HepG2 (cell line): ENCODE measurements at regions not wholly inside any gene's neighbourhood (a gene's known extent, or its start where the extent isn't known, plus 50 kb on each side); places are given as distances from the start of the nearest gene placed in this dataset.

ENCODE experiments used
- ATAC-seq: fragments of 200-7000 bp; cut with Tn5 transposase; 3 replicates; pipeline ENCODE4 v1.9.1; 2020; ENCODE audit warnings: mild to moderate bottlenecking, moderate library complexity
- BruUV-seq: library from RNA; stranded (reverse); fragments of 400-500 nt; replicated peaks from 2 replicates; lab custom pipeline; 2021; lab: Mats Ljungman, UMichigan
- CTCF ChIA-PET: fragments of 300-600 bp; formaldehyde crosslinking; extraction: SDS; loops from one replicate; lab custom pipeline; 2021; ENCODE audit warnings: low total read pairs, inconsistent platforms, low intra/inter-chr PET ratio; lab: Yijun Ruan, JAX
- POLR2A ChIA-PET: fragments of 350-600 bp; sonication (Branson Sonifier 250); formaldehyde crosslinking; loops from one replicate; lab custom pipeline; 2020; ENCODE audit warnings: antibody characterized with exemption, inconsistent platforms; lab: Yijun Ruan, JAX
- DNase-seq: peaks from one replicate; pipeline ENCODE4 v3.0.0-alpha.2; 2015; ENCODE audit warnings: low spot score
- FAIRE-seq: peaks from 3 replicates; lab custom pipeline; 2011; peaks lifted over from hg19 to GRCh38; lab: Jason Lieb, UNC
- H2AFZ ChIP-seq: one replicate; pipeline ENCODE4 v1.6.1; 2011; ENCODE audit warnings: low read length, inconsistent platforms
- H3K27ac ChIP-seq: fragments of 300-600 bp; 3 replicates; pipeline ENCODE4 v1.8.0; 2011; ENCODE audit warnings: mixed run types, mild to moderate bottlenecking, mixed read lengths, low read length, inconsistent platforms; ENCODE audit not compliant: insufficient read depth; ENCODE audit errors: extremely low read length
- H3K27me3 ChIP-seq, 2 experiments: fragments of 200-600 bp in 1 of 2; 2 replicates in 1 of 2; 3 replicates in 1 of 2; pipeline versions ENCODE4 v1.6.0 to v1.8.0; 2011; ENCODE audit warnings: low read length in 2 of 2, mild to moderate bottlenecking in 2 of 2, moderate library complexity in 2 of 2, inconsistent platforms in 1 of 2; ENCODE audit not compliant: insufficient read depth in 2 of 2, control insufficient read depth in 1 of 2
- H3K36me3 ChIP-seq, 2 experiments: fragments of 200-600 bp in 1 of 2; replicated peaks in 1 of 2; 2 replicates in 1 of 2; 3 replicates in 1 of 2; pipeline versions ENCODE4 v1.5.1 to v1.8.0; 2011; ENCODE audit warnings: low read length in 2 of 2, inconsistent platforms in 1 of 2; ENCODE audit not compliant: insufficient read depth in 2 of 2, control insufficient read depth in 1 of 2
- H3K4me1 ChIP-seq: 2 replicates; pipeline ENCODE4 v1.5.1; 2012; ENCODE audit warnings: low read length, inconsistent platforms; ENCODE audit not compliant: insufficient read depth
- H3K4me2 ChIP-seq: 2 replicates; pipeline ENCODE4 v1.6.0; 2011; ENCODE audit warnings: low read depth, low read length, inconsistent platforms
- H3K4me3 ChIP-seq, 3 experiments: fragments of 200-600 bp in 1 of 3; sonication (generic), shearing (Covaris generic) in 1 of 3; replicated peaks in 1 of 3; 2 replicates each; pipeline ENCODE4 v1.5.1; 2011 to 2016; ENCODE audit warnings: low read length in 3 of 3, inconsistent platforms in 2 of 3, low read depth in 2 of 3, mild to moderate bottlenecking in 2 of 3, control low read depth in 1 of 3, mixed read lengths in 1 of 3; ENCODE audit not compliant: insufficient read depth in 1 of 3
- H3K79me2 ChIP-seq: one replicate; pipeline ENCODE4 v1.6.1; 2011; ENCODE audit warnings: low read length, inconsistent platforms; ENCODE audit not compliant: insufficient read depth
- H3K9ac ChIP-seq: 2 replicates; pipeline ENCODE4 v1.6.0; 2011; ENCODE audit warnings: mild to moderate bottlenecking, low read depth, low read length, inconsistent platforms; ENCODE audit not compliant: insufficient read depth
- H3K9me3 ChIP-seq: 2 replicates; pipeline ENCODE4 v1.5.1; 2012; ENCODE audit warnings: mild to moderate bottlenecking, low read length
- H4K20me1 ChIP-seq: 2 replicates; pipeline ENCODE4 v1.6.0; 2011; ENCODE audit warnings: inconsistent platforms, mild to moderate bottlenecking, low read length, moderate library complexity; ENCODE audit not compliant: insufficient read depth
- ARID5B ChIP-seq: IDR thresholded peaks from 2 replicates; pipeline ENCODE4 v1.4.0; 2020; ENCODE audit warnings: mild to moderate bottlenecking, missing genetic modification reagents
- CENPT ChIP-seq: sonication (generic); formaldehyde crosslinking; IDR thresholded peaks from 2 replicates; pipeline ENCODE4 v1.8.0; 2022; ENCODE audit warnings: low read depth, mild to moderate bottlenecking, moderate library complexity, missing genetic modification reagents
- CREB3 ChIP-seq: sonication (generic); formaldehyde crosslinking; IDR thresholded peaks from 2 replicates; pipeline ENCODE4 v1.5.0; 2020; ENCODE audit warnings: missing genetic modification reagents
- DMTF1 ChIP-seq: sonication (generic); formaldehyde crosslinking; IDR thresholded peaks from 2 replicates; pipeline ENCODE4 v1.4.0; 2020; ENCODE audit warnings: mild to moderate bottlenecking, missing genetic modification reagents
- HIVEP1 ChIP-seq: sonication (generic); formaldehyde crosslinking; IDR thresholded peaks from 2 replicates; pipeline ENCODE4 v1.4.0; 2020; ENCODE audit warnings: mild to moderate bottlenecking, missing genetic modification reagents
- MAFF ChIP-seq: IDR thresholded peaks from 2 replicates; pipeline ENCODE4 v1.6.1; 2011; ENCODE audit warnings: low read depth, low read length, improper control_type of control experiment
- RFXANK ChIP-seq: IDR thresholded peaks from 2 replicates; pipeline ENCODE4 v1.6.1; 2016
- RFXAP ChIP-seq: sonication (generic); formaldehyde crosslinking; IDR thresholded peaks from 2 replicates; pipeline ENCODE4 v1.4.0; 2020; ENCODE audit warnings: missing genetic modification reagents, borderline replicate concordance
- TERF1 ChIP-seq: sonication (generic); formaldehyde crosslinking; IDR thresholded peaks from 2 replicates; pipeline ENCODE4 v1.8.0; 2022; ENCODE audit warnings: mild to moderate bottlenecking, missing genetic modification reagents, moderate library complexity
- U2AF1 ChIP-seq: fragments of 200-400 bp; formaldehyde crosslinking; optimal IDR thresholded peaks from 2 replicates; pipeline ENCODE3; 2017; ENCODE audit warnings: mild to moderate bottlenecking, low read depth, low read length
- ZBTB7A ChIP-seq: sonication (generic); formaldehyde crosslinking; IDR thresholded peaks from 2 replicates; pipeline ENCODE4 v1.8.0; 2022; ENCODE audit warnings: mild to moderate bottlenecking, missing genetic modification reagents
- ZFP36L2 ChIP-seq: sonication (generic); formaldehyde crosslinking; IDR thresholded peaks from 2 replicates; pipeline ENCODE4 v1.4.0; 2020; ENCODE audit warnings: missing genetic modification reagents
- ZFP82 ChIP-seq: sonication (generic); formaldehyde crosslinking; IDR thresholded peaks from 2 replicates; pipeline ENCODE4 v1.5.1; 2020; ENCODE audit warnings: mild to moderate bottlenecking, missing genetic modification reagents, borderline replicate concordance
- ZNF274 ChIP-seq: sonication (generic); formaldehyde crosslinking; IDR thresholded peaks from 2 replicates; pipeline ENCODE4 v1.5.1; 2020; ENCODE audit warnings: mild to moderate bottlenecking, missing genetic modification reagents
- ZNF446 ChIP-seq: sonication (generic); formaldehyde crosslinking; IDR thresholded peaks from 2 replicates; pipeline ENCODE4 v1.5.0; 2020; ENCODE audit warnings: mild to moderate bottlenecking, missing genetic modification reagents
- ZNF773 ChIP-seq: sonication (generic); formaldehyde crosslinking; IDR thresholded peaks from 2 replicates; pipeline ENCODE4 v1.4.0; 2020; ENCODE audit warnings: missing genetic modification reagents, borderline replicate concordance
- WGBS: methylation state at CpG from one replicate; pipeline ENCODE4 v1.1.6; 2017; ENCODE audit warnings: low lambda C conversion rate; 5-methylcytosine and 5-hydroxymethylcytosine counted together
- in situ Hi-C: cut with HindIII; loops from 2 replicates; pipeline ENCODE4 v1.10.0; 2017; ENCODE audit warnings: low pct_unique_long_range_greater_than_20kb; ENCODE audit not compliant: extremely low pct_ligation_motif_present
- intact Hi-C: fragments of 100-400 bp; cut with micrococcal nuclease; formaldehyde crosslinking; loops from one replicate; pipeline ENCODE4 v1.10.0; 2022; ENCODE audit not compliant: unreplicated experiment

- no peak for FAIRE-seq
- Histone ChIP-seq H2AFZ (no peak overlapping the region), H3K4me1 (no peaks in the 10 kb centered on the region), H3K4me2 (no peak overlapping the region), H3K27me3 (peaks cover 7 to 41% of the 10 kb centered on the region in 2 experiments; a peak in 3 of 5 replicates), H3K27ac (no peak overlapping the region), H3K9ac (no peak overlapping the region), H3K79me2 (no peaks in the 10 kb centered on the region), H3K36me3 (no peaks in the 10 kb centered on the region), H4K20me1 (no peaks in the 10 kb centered on the region), H3K9me3 (no peaks in the 10 kb centered on the region), H3K4me3 (no peak overlapping the region)
- ATAC-seq = no peak
- intact Hi-C loops (no loop called here), in situ Hi-C loops (no loop called here)
- no TSS peak for BruUV-seq
- ChIA-PET CTCF (no interaction called here), POLR2A (no interaction called here)
- TF ChIP-seq ZNF274 (CRISPR knock-in tag) (no peak), ZNF773 (CRISPR knock-in tag) (no peak), CREB3 (CRISPR knock-in tag) (no peak), DMTF1 (CRISPR knock-in tag) (no peak), ZNF446 (CRISPR knock-in tag) (no peak), MAFF (no peak), U2AF1 (no peak), RFXANK (no peak), ZFP82 (CRISPR knock-in tag) (no peak), ZFP36L2 (CRISPR knock-in tag) (no peak), ARID5B (no peak), CENPT (CRISPR knock-in tag) (no peak), TERF1 (CRISPR knock-in tag) (no peak), HIVEP1 (CRISPR knock-in tag) (no peak), RFXAP (no peak), ZBTB7A (no peak)
- DNase-seq = no peak
- 36% methylated on average over 9 of the region's 20 CpGs for WGBS
Observed at GRCh38 chr1:37318490-37318889, 155.9 kb upstream of the ZC3H12A start.
